ENCODE measurements at regions not wholly inside any gene's neighbourhood (a gene's known extent, or its start where the extent isn't known, plus 50 kb on each side); places are given as distances from the start of the nearest gene placed in this dataset.

- TF ChIP-seq, protein P1, sequence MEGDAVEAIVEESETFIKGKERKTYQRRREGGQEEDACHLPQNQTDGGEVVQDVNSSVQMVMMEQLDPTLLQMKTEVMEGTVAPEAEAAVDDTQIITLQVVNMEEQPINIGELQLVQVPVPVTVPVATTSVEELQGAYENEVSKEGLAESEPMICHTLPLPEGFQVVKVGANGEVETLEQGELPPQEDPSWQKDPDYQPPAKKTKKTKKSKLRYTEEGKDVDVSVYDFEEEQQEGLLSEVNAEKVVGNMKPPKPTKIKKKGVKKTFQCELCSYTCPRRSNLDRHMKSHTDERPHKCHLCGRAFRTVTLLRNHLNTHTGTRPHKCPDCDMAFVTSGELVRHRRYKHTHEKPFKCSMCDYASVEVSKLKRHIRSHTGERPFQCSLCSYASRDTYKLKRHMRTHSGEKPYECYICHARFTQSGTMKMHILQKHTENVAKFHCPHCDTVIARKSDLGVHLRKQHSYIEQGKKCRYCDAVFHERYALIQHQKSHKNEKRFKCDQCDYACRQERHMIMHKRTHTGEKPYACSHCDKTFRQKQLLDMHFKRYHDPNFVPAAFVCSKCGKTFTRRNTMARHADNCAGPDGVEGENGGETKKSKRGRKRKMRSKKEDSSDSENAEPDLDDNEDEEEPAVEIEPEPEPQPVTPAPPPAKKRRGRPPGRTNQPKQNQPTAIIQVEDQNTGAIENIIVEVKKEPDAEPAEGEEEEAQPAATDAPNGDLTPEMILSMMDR (conservative IDR thresholded peaks at IDR 0.05), result no peak
- TF ChIP-seq EZH2 (IDR thresholded peaks at IDR 0.05; ENCODE audit: low read depth), result no peak
These were observed 57.0 kb upstream of the OPN4 start for GRCh38 chr10:86597306-86597705.
